ENCODE measurements at regions not wholly inside any gene's neighbourhood (a gene's known extent, or its start where the extent isn't known, plus 50 kb on each side); places are given as distances from the start of the nearest gene placed in this dataset.

GRCh38 chr9:87140142-87140541 lies 192.8 kb upstream of the GAS1 start:
- no peak overlapping the region for H3K4me3 ChIP-seq
- H3K79me2 ChIP-seq (ENCODE audit: low read depth), result no peaks in the 10 kb centered on the region
- no peaks in the 10 kb centered on the region for H3K36me3 ChIP-seq (ENCODE audit: low read depth)
- no TSS peak for BruUV-seq (replicated peaks)
- H3K9me2 ChIP-seq (ENCODE audit: insufficient read depth), result no peaks in the 10 kb centered on the region
- intact Hi-C loops (cut with micrococcal nuclease; ENCODE audit: unreplicated experiment), result no loop called here
- H3K27ac ChIP-seq, result no peak overlapping the region
- no peaks in the 10 kb centered on the region for H3K4me1 ChIP-seq (replicated peaks; ENCODE audit: insufficient read depth)
- H3F3A ChIP-seq (ENCODE audit: insufficient read depth, low read depth), result no peaks in the 10 kb centered on the region
- H2AFZ ChIP-seq, result no peak overlapping the region
- CTCF ChIA-PET, result no interaction called here
- no peaks in the 10 kb centered on the region for H3K27me3 ChIP-seq (ENCODE audit: insufficient read depth, low read depth)
- POLR2A ChIA-PET (ENCODE audit: unreplicated experiment), result no interaction called here
- DNase-seq, result no peak
- H3K9me3 ChIP-seq (ENCODE audit: insufficient read depth, low read depth), result no peaks in the 10 kb centered on the region
- TF ChIP-seq CTCF (conservative IDR thresholded peaks at IDR 0.05) (no peak), EZH2 (IDR thresholded peaks at IDR 0.05; ENCODE audit: low read depth) (no peak)
- H3K4me2 ChIP-seq, result no peak overlapping the region
- no peaks in the 10 kb centered on the region for H4K20me1 ChIP-seq (ENCODE audit: insufficient read depth)

- ChIA-PET CTCF (no interaction called here), POLR2A (ENCODE audit: unreplicated experiment) (no interaction called here)
- no TSS peak for BruUV-seq (replicated peaks)
- Histone ChIP-seq H3K9me3 (ENCODE audit: insufficient read depth, low read depth) (no peaks in the 10 kb centered on the region), H3F3A (ENCODE audit: insufficient read depth, low read depth) (no peaks in the 10 kb centered on the region), H2AFZ (no peak overlapping the region), H3K36me3 (ENCODE audit: low read depth) (no peaks in the 10 kb centered on the region), H3K9me2 (ENCODE audit: insufficient read depth) (no peaks in the 10 kb centered on the region), H3K27ac (no peak overlapping the region), H3K4me3 (no peak overlapping the region), H3K4me1 (replicated peaks; ENCODE audit: insufficient read depth) (no peaks in the 10 kb centered on the region), H4K20me1 (ENCODE audit: insufficient read depth) (no peaks in the 10 kb centered on the region), H3K4me2 (no peak overlapping the region), H3K79me2 (ENCODE audit: low read depth) (no peaks in the 10 kb centered on the region), H3K27me3 (ENCODE audit: insufficient read depth, low read depth) (no peaks in the 10 kb centered on the region)
- TF ChIP-seq EZH2 (IDR thresholded peaks at IDR 0.05; ENCODE audit: low read depth), result no peak
- no peak for TF ChIP-seq CTCF (conservative IDR thresholded peaks at IDR 0.05)
- DNase-seq, result no peak
- intact Hi-C loops (cut with micrococcal nuclease; ENCODE audit: unreplicated experiment), result no loop called here
Observed at GRCh38 chr9:87140605-87141109, 193.4 kb upstream of the GAS1 start.

- Histone ChIP-seq H3K4me3 (no peak overlapping the region), H3F3A (ENCODE audit: insufficient read depth, low read depth) (no peaks in the 10 kb centered on the region), H3K9me2 (ENCODE audit: insufficient read depth) (no peaks in the 10 kb centered on the region), H3K27me3 (ENCODE audit: insufficient read depth, low read depth) (no peaks in the 10 kb centered on the region), H3K9me3 (ENCODE audit: insufficient read depth, low read depth) (no peaks in the 10 kb centered on the region), H3K36me3 (ENCODE audit: low read depth) (no peaks in the 10 kb centered on the region), H3K27ac (no peak overlapping the region), H3K4me2 (no peak overlapping the region), H3K4me1 (replicated peaks; ENCODE audit: insufficient read depth) (no peaks in the 10 kb centered on the region), H2AFZ (no peak overlapping the region), H4K20me1 (ENCODE audit: insufficient read depth) (no peaks in the 10 kb centered on the region), H3K79me2 (ENCODE audit: low read depth) (no peaks in the 10 kb centered on the region)
- ChIA-PET CTCF (no interaction called here), POLR2A (ENCODE audit: unreplicated experiment) (no interaction called here)
- intact Hi-C loops (cut with micrococcal nuclease; ENCODE audit: unreplicated experiment), result no loop called here
- BruUV-seq (replicated peaks), result no TSS peak
- DNase-seq, result no peak
- TF ChIP-seq EZH2 (IDR thresholded peaks at IDR 0.05; ENCODE audit: low read depth), result no peak
- TF ChIP-seq CTCF (conservative IDR thresholded peaks at IDR 0.05), result no peak
Observed at GRCh38 chr9:87141124-87141523, 193.8 kb upstream of the GAS1 start.
